ENCODE measurements at regions not wholly inside any gene's neighbourhood (a gene's known extent, or its start where the extent isn't known, plus 50 kb on each side); places are given as distances from the start of the nearest gene placed in this dataset.

DNA sequence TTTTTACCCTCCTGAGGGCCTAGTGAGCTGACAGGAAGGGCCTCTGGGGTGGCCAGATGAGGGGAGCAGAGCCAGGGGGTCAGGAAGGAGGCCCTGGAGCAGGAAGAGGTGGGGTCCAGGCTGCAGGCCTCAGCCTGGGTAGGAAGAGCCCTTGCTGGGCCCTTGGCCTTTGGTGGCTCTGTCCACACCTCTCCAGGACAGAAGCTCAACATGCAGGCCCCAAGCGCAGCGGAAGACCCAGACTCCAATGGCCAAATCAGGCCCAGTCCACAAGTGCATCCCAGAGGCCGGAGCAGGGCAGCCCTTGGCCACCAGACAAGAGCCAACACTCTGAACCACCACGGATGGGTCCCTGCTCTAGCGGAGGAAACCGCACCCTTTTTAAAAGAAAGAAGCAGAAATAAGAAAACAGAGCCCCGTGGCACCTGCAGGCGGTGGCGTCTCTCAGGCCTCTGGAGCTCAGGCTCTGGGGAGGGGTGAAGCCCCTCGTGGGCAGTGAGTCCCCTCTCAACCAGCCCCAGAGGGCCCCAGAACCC is 52.8 kb downstream of the FOXL3 start:
- dilution Hi-C loops (cut with MboI; ENCODE audit: extremely low pct_ligation_motif_present, low sequenced_read_pairs) (no loop called here), intact Hi-C loops (cut with micrococcal nuclease) (no loop called here)
- H3K9ac ChIP-seq (replicated peaks; ENCODE audit: extremely low read depth, insufficient read depth, low read length): no peak overlapping the region
- no peak for FAIRE-seq
- TF ChIP-seq, protein P1, sequence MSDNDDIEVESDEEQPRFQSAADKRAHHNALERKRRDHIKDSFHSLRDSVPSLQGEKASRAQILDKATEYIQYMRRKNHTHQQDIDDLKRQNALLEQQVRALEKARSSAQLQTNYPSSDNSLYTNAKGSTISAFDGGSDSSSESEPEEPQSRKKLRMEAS (IDR thresholded peaks at IDR 0.05; ENCODE audit: insufficient read depth, insufficient read length): no peak
- no peak for TF ChIP-seq POLR2A (IDR thresholded peaks at IDR 0.05; ENCODE audit: low read depth, low read length)
- TF ChIP-seq EZH2 (IDR thresholded peaks at IDR 0.05; ENCODE audit: borderline replicate concordance, low read depth, low read length, severe bottlenecking): no peak
- TF ChIP-seq JUN (IDR thresholded peaks at IDR 0.05; ENCODE audit: borderline replicate concordance, insufficient read depth, insufficient read length, low read depth): no peak
- TF ChIP-seq MYC (IDR thresholded peaks at IDR 0.05; ENCODE audit: low read depth, low read length): no peak
- TF ChIP-seq FOS (IDR thresholded peaks at IDR 0.05; ENCODE audit: borderline replicate concordance, insufficient read depth, low read length): no peak
- H3K4me2 ChIP-seq (ENCODE audit: insufficient read depth, low read length): no peak overlapping the region
- no peaks in the 10 kb centered on the region for H3K9me1 ChIP-seq (replicated peaks; ENCODE audit: control insufficient read depth, extremely low read depth, insufficient read depth, low read length)
- BruUV-seq (replicated peaks): no TSS peak
- no peaks in the 10 kb centered on the region for H3K36me3 ChIP-seq (ENCODE audit: control insufficient read depth in 2 of 2, extremely low read depth in 1 of 2, insufficient read depth in 2 of 2, low read length in 2 of 2)
- no peak overlapping the region for H3K4me3 ChIP-seq (replicated peaks in 1 of 3; ENCODE audit: insufficient read depth in 1 of 3, low read depth in 1 of 3, low read length in 3 of 3)
- no peak for DNase-seq (ENCODE audit: low read depth, low spot score)
- no peaks in the 10 kb centered on the region for H3K27me3 ChIP-seq (ENCODE audit: control insufficient read depth in 2 of 2, insufficient read depth in 2 of 2, low read length in 2 of 2)
- no peaks in the 10 kb centered on the region for H3K9me3 ChIP-seq (replicated peaks; ENCODE audit: control insufficient read depth, insufficient read depth, low read length)
- POLR2A ChIA-PET: no interaction called here
- no peaks in the 10 kb centered on the region for H4K20me1 ChIP-seq (replicated peaks; ENCODE audit: control insufficient read depth, extremely low read depth, insufficient read depth, low read length)
- H2AFZ ChIP-seq (ENCODE audit: low read depth, low read length): no peak overlapping the region
- no peaks in the 10 kb centered on the region for H3K4me1 ChIP-seq (ENCODE audit: control insufficient read depth, extremely low read depth, insufficient read depth, low read length)
- CTCF ChIA-PET: interaction anchor here (1.3 kb wide), 1 partner anchor 10 kb away, joined by 4 read pairs; no protein-coding TSS in a partner anchor
- H3K79me2 ChIP-seq (ENCODE audit: control insufficient read depth, insufficient read depth, low read length): no peaks in the 10 kb centered on the region
- no peak overlapping the region for H3K27ac ChIP-seq (ENCODE audit: insufficient read depth, low read depth, low read length)

DNA sequence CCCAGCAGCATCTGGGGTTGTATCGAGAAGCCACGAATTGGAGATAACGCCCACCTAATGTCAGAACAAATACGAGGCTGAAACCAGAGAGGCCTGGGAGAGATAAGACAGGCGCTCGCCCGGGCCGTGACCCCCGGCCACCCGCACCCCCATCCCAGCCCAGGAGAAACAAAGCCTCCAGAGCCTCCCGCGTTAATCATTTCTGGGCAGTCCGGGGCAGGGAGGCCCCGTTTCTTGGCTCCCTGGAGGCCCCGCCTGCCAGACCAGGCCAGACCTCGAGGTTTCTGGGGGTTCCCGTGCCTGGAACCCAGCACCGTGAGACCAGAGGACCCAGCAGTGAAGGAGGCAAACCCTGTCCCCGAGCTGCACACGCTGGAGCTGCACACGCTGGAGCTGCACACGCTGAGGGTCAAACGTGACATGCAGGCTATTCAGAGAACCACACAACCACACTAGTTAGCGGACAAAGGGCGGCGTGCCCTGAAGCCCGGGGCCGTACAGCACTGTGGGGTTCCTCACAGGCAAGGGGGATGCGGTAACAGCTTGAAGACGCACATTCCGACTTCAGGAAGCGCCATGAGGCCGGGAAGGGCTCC is 53.4 kb downstream of the FOXL3 start:
- dilution Hi-C loops (cut with MboI; ENCODE audit: extremely low pct_ligation_motif_present, low sequenced_read_pairs): no loop called here
- TF ChIP-seq POLR2A (IDR thresholded peaks at IDR 0.05; ENCODE audit: low read depth, low read length) (no peak), FOS (IDR thresholded peaks at IDR 0.05; ENCODE audit: borderline replicate concordance, insufficient read depth, low read length) (no peak)
- ChIA-PET CTCF (no interaction called here), POLR2A (no interaction called here)
- no peak overlapping the region for H3K4me3 ChIP-seq (replicated peaks in 1 of 3; ENCODE audit: insufficient read depth in 1 of 3, low read depth in 1 of 3, low read length in 3 of 3)
- H3K27ac ChIP-seq (ENCODE audit: insufficient read depth, low read depth, low read length): no peak overlapping the region
- H3K4me2 ChIP-seq (ENCODE audit: insufficient read depth, low read length): no peak overlapping the region
- H3K36me3 ChIP-seq (ENCODE audit: control insufficient read depth in 2 of 2, extremely low read depth in 1 of 2, insufficient read depth in 2 of 2, low read length in 2 of 2): no peaks in the 10 kb centered on the region
- no peaks in the 10 kb centered on the region for H4K20me1 ChIP-seq (replicated peaks; ENCODE audit: control insufficient read depth, extremely low read depth, insufficient read depth, low read length)
- no peaks in the 10 kb centered on the region for H3K9me3 ChIP-seq (replicated peaks; ENCODE audit: control insufficient read depth, insufficient read depth, low read length)
- intact Hi-C loops (cut with micrococcal nuclease): no loop called here
- H3K4me1 ChIP-seq (ENCODE audit: control insufficient read depth, extremely low read depth, insufficient read depth, low read length): no peaks in the 10 kb centered on the region
- no peak for DNase-seq (ENCODE audit: low read depth, low spot score)
- no TSS peak for BruUV-seq (replicated peaks)
- H3K9me1 ChIP-seq (replicated peaks; ENCODE audit: control insufficient read depth, extremely low read depth, insufficient read depth, low read length): no peaks in the 10 kb centered on the region
- FAIRE-seq: no peak
- no peaks in the 10 kb centered on the region for H3K79me2 ChIP-seq (ENCODE audit: control insufficient read depth, insufficient read depth, low read length)
- H3K9ac ChIP-seq (replicated peaks; ENCODE audit: extremely low read depth, insufficient read depth, low read length): no peak overlapping the region
- H2AFZ ChIP-seq (ENCODE audit: low read depth, low read length): no peak overlapping the region
- no peaks in the 10 kb centered on the region for H3K27me3 ChIP-seq (ENCODE audit: control insufficient read depth in 2 of 2, insufficient read depth in 2 of 2, low read length in 2 of 2)

All from endothelial cell of umbilical vein (primary cell).